DOHH2 (cell line): ENCODE measurements at regions not wholly inside any gene's neighbourhood (a gene's known extent, or its start where the extent isn't known, plus 50 kb on each side); places are given as distances from the start of the nearest gene placed in this dataset.
"Not testable (repeated sequence)": the region's sequence is repeated elsewhere in the genome, so short reads cannot be mapped to it uniquely, and the experiment has no call there.

Source experiments
- H3F3A ChIP-seq: fragments of 200-600 bp; sonication (generic), shearing (Covaris generic); 2 replicates; pipeline ENCODE4 v1.6.0; 2016; ENCODE audit warnings: antibody characterized with exemption, mild to moderate bottlenecking; ENCODE audit not compliant: control insufficient read depth, insufficient read depth
- H3K27ac ChIP-seq: fragments of 200-600 bp; sonication (generic); 2 replicates; pipeline ENCODE4 v1.5.1; 2014; ENCODE audit warnings: low read depth, mild to moderate bottlenecking, low read length, moderate library complexity
- H3K27me3 ChIP-seq: fragments of 200-600 bp; sonication (generic); 2 replicates; pipeline ENCODE4 v1.6.1; 2014; ENCODE audit warnings: mild to moderate bottlenecking, low read length, mixed read lengths; ENCODE audit not compliant: control insufficient read depth
- H3K36me3 ChIP-seq: fragments of 200-600 bp; sonication (generic); 2 replicates; pipeline ENCODE4 v1.6.1; 2014; ENCODE audit warnings: mild to moderate bottlenecking, low read length, moderate library complexity, mixed read lengths; ENCODE audit not compliant: control insufficient read depth
- H3K4me1 ChIP-seq: fragments of 200-600 bp; sonication (generic); 2 replicates; pipeline ENCODE4 v1.6.1; 2014; ENCODE audit warnings: mild to moderate bottlenecking, low read length, mixed read lengths; ENCODE audit not compliant: control insufficient read depth
- H3K4me2 ChIP-seq: fragments of 200-600 bp; sonication (generic); 2 replicates; pipeline ENCODE4 v1.6.0; 2014; ENCODE audit warnings: mild to moderate bottlenecking, low read length, moderate library complexity
- H3K4me3 ChIP-seq: fragments of 200-600 bp; sonication (generic); 2 replicates; pipeline ENCODE4 v1.5.1; 2014; ENCODE audit warnings: mild to moderate bottlenecking, low read length, mixed read lengths
- H3K79me2 ChIP-seq: fragments of 200-600 bp; sonication (generic); 2 replicates; pipeline ENCODE4 v1.6.1; 2014; ENCODE audit warnings: mild to moderate bottlenecking, low read length, mixed read lengths; ENCODE audit not compliant: control insufficient read depth
- H3K9me2 ChIP-seq: fragments of 200-600 bp; sonication (generic); replicated peaks from 2 replicates; pipeline ENCODE4 v1.6.1; 2014; ENCODE audit warnings: mild to moderate bottlenecking, low read length, mixed read lengths; ENCODE audit not compliant: control insufficient read depth
- H3K9me3 ChIP-seq: fragments of 200-600 bp; sonication (generic); 2 replicates; pipeline ENCODE4 v1.6.1; 2014; ENCODE audit warnings: antibody characterized with exemption, low read length, mixed read lengths; ENCODE audit not compliant: control insufficient read depth, insufficient read depth
- H4K20me1 ChIP-seq: fragments of 200-600 bp; sonication (generic); 2 replicates; pipeline ENCODE4 v1.6.0; 2014; ENCODE audit warnings: low read depth, mild to moderate bottlenecking, antibody characterized with exemption, low read length, moderate library complexity; ENCODE audit not compliant: control insufficient read depth, insufficient read depth
- CTCF ChIP-seq: fragments of 200-600 bp; sonication (generic); IDR thresholded peaks from one replicate; pipeline ENCODE4 v1.5.1; 2014; ENCODE audit warnings: antibody characterized with exemption, mild to moderate bottlenecking, low read depth, low read length; ENCODE audit not compliant: poor library complexity, severe bottlenecking
- EZH2phosphoT487 ChIP-seq: fragments of 200-600 bp; sonication (generic); IDR thresholded peaks from 2 replicates; pipeline ENCODE4 v1.6.1; 2017; ENCODE audit warnings: borderline replicate concordance, mild to moderate bottlenecking, antibody characterized with exemption, low read length, moderate library complexity, mixed read lengths

- no peaks in the 10 kb centered on the region for H3K4me1 ChIP-seq
- H3K27ac ChIP-seq: no peak overlapping the region
- H3K4me3 ChIP-seq: no peak overlapping the region
- TF ChIP-seq EZH2phosphoT487 (no peak), CTCF (peak; percentile 45)
- no peaks in the 10 kb centered on the region for H3K9me2 ChIP-seq
- H3K4me2 ChIP-seq: no peak overlapping the region
- no peaks in the 10 kb centered on the region for H3K79me2 ChIP-seq
- H3K27me3 ChIP-seq: no peaks in the 10 kb centered on the region
- H4K20me1 ChIP-seq: no peaks in the 10 kb centered on the region
- no peaks in the 10 kb centered on the region for H3K9me3 ChIP-seq
- H3F3A ChIP-seq: no peaks in the 10 kb centered on the region
- no peaks in the 10 kb centered on the region for H3K36me3 ChIP-seq
Measured at GRCh38 chr4:56575820-56576429, 70.3 kb downstream of the ARL9 start.

- not testable (repeated sequence) for H3F3A ChIP-seq, H4K20me1 ChIP-seq, H3K79me2 ChIP-seq, H3K27ac ChIP-seq, H3K9me3 ChIP-seq, H3K4me3 ChIP-seq, H3K27me3 ChIP-seq, H3K36me3 ChIP-seq, H3K9me2 ChIP-seq, H3K4me1 ChIP-seq, H3K4me2 ChIP-seq
Measured at GRCh38 chr4:56592417-56592816, 86.8 kb downstream of the ARL9 start.
